HCT116 (cell line): ENCODE measurements at regions not wholly inside any gene's neighbourhood (a gene's known extent, or its start where the extent isn't known, plus 50 kb on each side); places are given as distances from the start of the nearest gene placed in this dataset.

Source experiments
- ATAC-seq: fragments of 200-7000 bp; cut with Tn5 transposase; 2 replicates; pipeline ENCODE4 v1.9.1; 2020; ENCODE audit warnings: mild to moderate bottlenecking, moderate library complexity
- BruUV-seq: library from RNA; stranded (reverse); fragments of 400-500 nt; replicated peaks from 2 replicates; lab custom pipeline; 2021; lab: Mats Ljungman, UMichigan
- CTCF ChIA-PET: fragments of 300-600 bp; sonication (Branson Sonifier 250); formaldehyde crosslinking; loops from one replicate; lab custom pipeline; 2021; ENCODE audit warnings: antibody characterized with exemption; lab: Charles Lee
- POLR2A ChIA-PET: fragments of 300-600, 350-600 bp; sonication (Branson Sonifier 250); formaldehyde crosslinking; loops from one replicate; lab custom pipeline; 2021; ENCODE audit warnings: antibody characterized with exemption; lab: Charles Lee
- RAD21 ChIA-PET, 2 experiments: fragments of 300-600 bp; sonication (Branson Sonifier 250); formaldehyde crosslinking; loops; one replicate each; lab custom pipeline; 2023; ENCODE audit warnings: low total read pairs in 2 of 2; ENCODE audit not compliant: uncharacterized antibody in 2 of 2, unreplicated experiment in 2 of 2, low non-redundant PET in 1 of 2; lab: Charles Lee
- DNase-seq: peaks from one replicate; pipeline ENCODE4 v3.0.0-alpha.2; 2010; ENCODE audit warnings: low read depth, low spot score
- H2AFZ ChIP-seq: fragments of 200-600 bp; shearing (Covaris generic), sonication (generic); 2 replicates; pipeline ENCODE4 v1.6.1; 2017; ENCODE audit warnings: low read depth, mixed run types, mixed read lengths, antibody characterized with exemption, low read length; ENCODE audit not compliant: poor library complexity, severe bottlenecking
- H3K27ac ChIP-seq: 2 replicates; pipeline ENCODE4 v1.5.1; 2012; ENCODE audit warnings: low read depth, low read length
- H3K27me3 ChIP-seq: fragments of 200-600 bp; sonication (generic); 2 replicates; pipeline ENCODE4 v1.6.1; 2016; ENCODE audit warnings: mixed run types, low read length, mixed read lengths; ENCODE audit not compliant: insufficient read depth
- H3K36me3 ChIP-seq, 2 experiments: fragments of 200-500 bp in 1 of 2; fragments of 200-600 bp in 1 of 2; sonication (Bioruptor generic) in 1 of 2; sonication (generic) in 1 of 2; 2 replicates each; pipeline versions ENCODE4 v1.5.1 to v1.6.1; 2014 to 2016; ENCODE audit warnings: low read length in 2 of 2, inconsistent platforms in 1 of 2, mixed read lengths in 1 of 2, mixed run types in 1 of 2; ENCODE audit not compliant: insufficient read depth in 2 of 2, control insufficient read depth in 1 of 2
- H3K4me1 ChIP-seq, 2 experiments: fragments of 200-600 bp in 1 of 2; sonication (generic) in 1 of 2; 2 replicates each; pipeline versions ENCODE4 v1.5.1 to v1.6.1; 2012 to 2017; ENCODE audit warnings: low read length in 2 of 2, inconsistent platforms in 1 of 2, mild to moderate bottlenecking in 1 of 2, mixed read lengths in 1 of 2, mixed run types in 1 of 2, moderate library complexity in 1 of 2; ENCODE audit not compliant: insufficient read depth in 2 of 2, control insufficient read depth in 1 of 2
- H3K4me2 ChIP-seq: fragments of 200-600 bp; sonication (generic); 2 replicates; pipeline ENCODE4 v1.6.1; 2017; ENCODE audit warnings: mixed run types, low read length, mixed read lengths
- H3K4me3 ChIP-seq, 2 experiments: fragments of 200-600 bp in 1 of 2; sonication (generic) in 1 of 2; replicated peaks in 1 of 2; 2 replicates each; pipeline ENCODE4 v1.5.1; 2011 to 2016; ENCODE audit warnings: low read length in 2 of 2, control low read depth in 1 of 2, low read depth in 1 of 2, mild to moderate bottlenecking in 1 of 2, mixed read lengths in 1 of 2, mixed run types in 1 of 2
- H3K79me2 ChIP-seq: fragments of 200-600 bp; sonication (generic); 2 replicates; pipeline ENCODE4 v1.6.1; 2017; ENCODE audit warnings: mild to moderate bottlenecking, mixed run types, low read length, moderate library complexity, mixed read lengths; ENCODE audit not compliant: insufficient read depth
- H3K9ac ChIP-seq: fragments of 200-600 bp; sonication (generic); 2 replicates; pipeline ENCODE4 v1.6.1; 2016; ENCODE audit warnings: low read length, mixed read lengths
- H3K9me2 ChIP-seq: fragments of 200-600 bp; sonication (generic), shearing (Covaris generic); 2 replicates; pipeline ENCODE4 v1.6.1; 2017; ENCODE audit warnings: mixed run types, mild to moderate bottlenecking, moderate library complexity; ENCODE audit not compliant: insufficient read depth
- H3K9me3 ChIP-seq, 2 experiments: fragments of 200-500 bp in 1 of 2; fragments of 200-600 bp in 1 of 2; sonication (Bioruptor generic) in 1 of 2; sonication (generic) in 1 of 2; 2 replicates each; pipeline ENCODE4 v1.6.1; 2014 to 2017; ENCODE audit warnings: low read length in 2 of 2, mixed read lengths in 2 of 2, inconsistent platforms in 1 of 2, low read depth in 1 of 2, mild to moderate bottlenecking in 1 of 2, mixed run types in 1 of 2, moderate library complexity in 1 of 2; ENCODE audit not compliant: control insufficient read depth in 1 of 2, insufficient read depth in 1 of 2
- H4K20me1 ChIP-seq: fragments of 200-600 bp; sonication (generic), shearing (Covaris generic); 2 replicates; pipeline ENCODE4 v1.6.1; 2017; ENCODE audit warnings: mixed run types, mild to moderate bottlenecking, moderate library complexity; ENCODE audit not compliant: insufficient read depth
- CBX3 ChIP-seq: IDR thresholded peaks from 2 replicates; pipeline ENCODE4 v1.6.1; 2012; ENCODE audit warnings: low read depth
- CEBPB ChIP-seq: IDR thresholded peaks from 2 replicates; pipeline ENCODE4 v1.6.1; 2012; ENCODE audit warnings: low read depth
- EGR1 ChIP-seq: IDR thresholded peaks from 2 replicates; pipeline ENCODE4 v1.6.1; 2012; ENCODE audit warnings: low read depth
- ELF1 ChIP-seq: IDR thresholded peaks from 2 replicates; pipeline ENCODE4 v1.6.1; 2012; ENCODE audit warnings: low read depth, borderline replicate concordance
- EZH2 ChIP-seq: fragments of 200-600 bp; sonication (generic); IDR thresholded peaks from 2 replicates; pipeline ENCODE4 v1.6.1; 2017; ENCODE audit warnings: antibody characterized with exemption, mixed run types
- EZH2phosphoT487 ChIP-seq: fragments of 200-600 bp; IDR thresholded peaks from 2 replicates; pipeline ENCODE4 v1.6.1; 2018; ENCODE audit warnings: antibody characterized with exemption, borderline replicate concordance
- FOSL1 ChIP-seq: IDR thresholded peaks from 2 replicates; pipeline ENCODE4 v1.6.1; 2012; ENCODE audit warnings: low read depth
- JUND ChIP-seq: IDR thresholded peaks from 2 replicates; pipeline ENCODE4 v1.6.1; 2012
- POLR2A ChIP-seq: IDR thresholded peaks from 2 replicates; pipeline ENCODE4 v1.7.0; 2011; ENCODE audit warnings: borderline replicate concordance; ENCODE audit not compliant: insufficient read depth, insufficient read length; ENCODE audit errors: extremely low read depth
- POLR2AphosphoS5 ChIP-seq: IDR thresholded peaks from 2 replicates; pipeline ENCODE4 v1.6.1; 2011; ENCODE audit warnings: mild to moderate bottlenecking, low read depth, low read length, moderate library complexity
- SIN3A ChIP-seq: IDR thresholded peaks from 2 replicates; pipeline ENCODE4 v1.6.1; 2012; ENCODE audit warnings: low read depth
- SP1 ChIP-seq: IDR thresholded peaks from 2 replicates; pipeline ENCODE4 v1.6.1; 2012; ENCODE audit warnings: low read depth
- SRF ChIP-seq: IDR thresholded peaks from 2 replicates; pipeline ENCODE4 v1.6.1; 2012; ENCODE audit warnings: low read depth
- TCF7L2 ChIP-seq: IDR thresholded peaks from 2 replicates; pipeline ENCODE4 v1.7.0; 2011; ENCODE audit warnings: borderline replicate concordance, inconsistent platforms; ENCODE audit not compliant: insufficient read depth, insufficient read length; ENCODE audit errors: extremely low read depth
- YY1 ChIP-seq: IDR thresholded peaks from 2 replicates; pipeline ENCODE4 v1.6.1; 2011; ENCODE audit warnings: low read length, low read depth, moderate library complexity, mild to moderate bottlenecking; ENCODE audit not compliant: insufficient replicate concordance; ENCODE audit errors: extremely low read depth
- ZFX ChIP-seq: fragments of 450-650 bp; IDR thresholded peaks from 2 replicates; pipeline ENCODE4 v1.6.1; 2017
- intact Hi-C: fragments of 100-400 bp; cut with micrococcal nuclease; formaldehyde crosslinking; loops from 2 replicates; pipeline ENCODE4 v1.10.0; 2022
- TF ChIP-seq, protein P1 (sequence below): IDR thresholded peaks from 2 replicates; pipeline ENCODE4 v1.6.1; 2012
- TF ChIP-seq, protein P2 (sequence below): IDR thresholded peaks from 2 replicates; pipeline ENCODE4 v1.6.1; 2011; ENCODE audit warnings: mild to moderate bottlenecking, low read length, moderate library complexity; ENCODE audit not compliant: insufficient replicate concordance; ENCODE audit errors: extremely low read depth
- TF ChIP-seq, protein P3 (sequence below): IDR thresholded peaks from 2 replicates; pipeline ENCODE4 v1.6.1; 2012

DNA sequence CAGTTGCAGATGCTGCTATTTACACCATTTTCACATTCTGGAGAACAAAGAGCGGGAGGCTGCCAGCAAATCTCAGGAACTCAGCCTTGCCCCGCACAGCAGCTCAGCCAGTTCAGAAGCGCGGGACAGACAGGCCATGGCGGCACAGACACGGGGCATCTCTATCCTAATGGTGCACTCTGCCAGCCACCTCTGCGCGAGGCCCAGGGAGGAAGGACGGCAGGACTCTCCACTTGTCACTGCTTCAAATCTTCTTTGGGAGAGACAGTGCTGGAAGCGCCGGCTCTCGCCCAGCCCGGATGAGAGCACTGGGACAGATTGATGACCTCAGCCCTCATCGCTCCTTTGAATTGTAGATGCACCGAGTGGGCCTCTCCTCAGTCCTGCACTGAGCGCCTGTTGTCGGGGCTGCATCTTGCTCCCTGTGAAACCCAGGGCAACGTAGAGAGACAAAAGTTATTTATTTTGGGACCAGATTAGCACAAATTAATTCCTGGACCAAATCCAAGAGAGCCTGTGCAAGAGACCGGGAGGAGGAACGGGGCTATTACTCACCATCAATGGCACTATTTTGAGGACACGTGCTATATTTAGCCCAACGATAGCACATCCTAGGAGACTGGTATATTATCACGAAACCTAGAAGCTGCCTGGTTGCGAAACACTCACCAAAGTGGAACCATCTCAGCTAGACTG lies 211.4 kb upstream of the SMIM21 start:
- ATAC-seq (no peak), DNase-seq (no peak)
- Histone ChIP-seq H3K9me2 (no peaks in the 10 kb centered on the region), H3K36me3 (no peaks in the 10 kb centered on the region), H3K79me2 (no peaks in the 10 kb centered on the region), H3K4me2 (no peak overlapping the region), H3K9me3 (no peaks in the 10 kb centered on the region), H3K27ac (no peak overlapping the region), H2AFZ (no peak overlapping the region), H4K20me1 (no peaks in the 10 kb centered on the region), H3K27me3 (no peaks in the 10 kb centered on the region), H3K4me1 (no peaks in the 10 kb centered on the region), H3K4me3 (no peak overlapping the region), H3K9ac (no peak overlapping the region)
- intact Hi-C loops: loop anchor here (10.0 kb wide), 1 partner anchor 56 kb away; no protein-coding TSS in a partner anchor
- BruUV-seq: no TSS peak
- ChIA-PET POLR2A (no interaction called here), CTCF (no interaction called here), RAD21 (no interaction called here)
- TF ChIP-seq, protein P1, sequence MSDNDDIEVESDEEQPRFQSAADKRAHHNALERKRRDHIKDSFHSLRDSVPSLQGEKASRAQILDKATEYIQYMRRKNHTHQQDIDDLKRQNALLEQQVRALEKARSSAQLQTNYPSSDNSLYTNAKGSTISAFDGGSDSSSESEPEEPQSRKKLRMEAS: no peak
- TF ChIP-seq JUND (no peak), CEBPB (no peak), SIN3A (no peak), ZFX (no peak), EZH2 (no peak), YY1 (no peak)

DNA sequence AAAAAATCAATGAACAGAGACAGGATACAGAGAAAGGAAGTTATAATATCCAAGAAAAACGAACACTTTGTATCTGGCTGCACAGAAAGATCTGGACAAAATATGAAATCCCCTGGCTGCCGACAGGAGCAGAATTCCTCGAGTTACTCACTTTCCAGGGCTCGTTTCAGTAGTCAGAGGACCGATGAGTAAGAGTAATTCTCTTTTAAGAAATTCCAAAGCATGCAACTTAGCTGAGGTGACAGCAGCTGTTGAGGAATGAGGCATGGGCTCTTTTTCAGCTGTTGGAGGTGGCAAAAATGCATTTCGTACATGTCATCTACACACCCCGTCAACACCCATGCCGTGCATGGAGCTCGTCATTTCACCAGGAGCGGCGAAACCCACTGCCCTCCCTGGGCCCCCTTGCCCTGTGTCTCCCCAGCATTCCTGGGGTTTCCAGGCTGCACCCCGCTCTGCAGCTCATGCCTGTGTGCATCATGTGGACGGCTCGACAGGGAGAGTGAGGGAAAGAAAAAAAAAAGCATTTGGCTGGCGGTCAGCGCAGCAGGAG lies 210.8 kb upstream of the SMIM21 start:
- no peak overlapping the region for H2AFZ ChIP-seq
- ChIA-PET RAD21 (no interaction called here), POLR2A (no interaction called here), CTCF (no interaction called here)
- no peaks in the 10 kb centered on the region for H3K27me3 ChIP-seq
- intact Hi-C loops: loop anchor here (10.0 kb wide), 1 partner anchor 57 kb away; no protein-coding TSS in a partner anchor
- H3K9me3 ChIP-seq: no peaks in the 10 kb centered on the region
- no peak for ATAC-seq
- DNase-seq: no peak
- H3K36me3 ChIP-seq: no peaks in the 10 kb centered on the region
- TF ChIP-seq POLR2AphosphoS5 (no peak), POLR2A (no peak), TCF7L2 (no peak), SP1 (no peak), EZH2phosphoT487 (no peak), FOSL1 (no peak), CBX3 (no peak), YY1 (no peak), ELF1 (no peak), EGR1 (no peak), SRF (no peak)
- TF ChIP-seq, protein P2, sequence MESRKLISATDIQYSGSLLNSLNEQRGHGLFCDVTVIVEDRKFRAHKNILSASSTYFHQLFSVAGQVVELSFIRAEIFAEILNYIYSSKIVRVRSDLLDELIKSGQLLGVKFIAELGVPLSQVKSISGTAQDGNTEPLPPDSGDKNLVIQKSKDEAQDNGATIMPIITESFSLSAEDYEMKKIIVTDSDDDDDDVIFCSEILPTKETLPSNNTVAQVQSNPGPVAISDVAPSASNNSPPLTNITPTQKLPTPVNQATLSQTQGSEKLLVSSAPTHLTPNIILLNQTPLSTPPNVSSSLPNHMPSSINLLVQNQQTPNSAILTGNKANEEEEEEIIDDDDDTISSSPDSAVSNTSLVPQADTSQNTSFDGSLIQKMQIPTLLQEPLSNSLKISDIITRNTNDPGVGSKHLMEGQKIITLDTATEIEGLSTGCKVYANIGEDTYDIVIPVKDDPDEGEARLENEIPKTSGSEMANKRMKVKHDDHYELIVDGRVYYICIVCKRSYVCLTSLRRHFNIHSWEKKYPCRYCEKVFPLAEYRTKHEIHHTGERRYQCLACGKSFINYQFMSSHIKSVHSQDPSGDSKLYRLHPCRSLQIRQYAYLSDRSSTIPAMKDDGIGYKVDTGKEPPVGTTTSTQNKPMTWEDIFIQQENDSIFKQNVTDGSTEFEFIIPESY: no peak
- TF ChIP-seq, protein P3, sequence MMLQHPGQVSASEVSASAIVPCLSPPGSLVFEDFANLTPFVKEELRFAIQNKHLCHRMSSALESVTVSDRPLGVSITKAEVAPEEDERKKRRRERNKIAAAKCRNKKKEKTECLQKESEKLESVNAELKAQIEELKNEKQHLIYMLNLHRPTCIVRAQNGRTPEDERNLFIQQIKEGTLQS: no peak
- no peak overlapping the region for H3K4me3 ChIP-seq
- no peak overlapping the region for H3K27ac ChIP-seq
- no peaks in the 10 kb centered on the region for H3K9me2 ChIP-seq
- no TSS peak for BruUV-seq
- no peak overlapping the region for H3K4me2 ChIP-seq
- H3K9ac ChIP-seq: no peak overlapping the region
- no peaks in the 10 kb centered on the region for H4K20me1 ChIP-seq
- no peaks in the 10 kb centered on the region for H3K79me2 ChIP-seq
- no peaks in the 10 kb centered on the region for H3K4me1 ChIP-seq
